ENCODE measurements at regions not wholly inside any gene's neighbourhood (a gene's known extent, or its start where the extent isn't known, plus 50 kb on each side); places are given as distances from the start of the nearest gene placed in this dataset.

DNA sequence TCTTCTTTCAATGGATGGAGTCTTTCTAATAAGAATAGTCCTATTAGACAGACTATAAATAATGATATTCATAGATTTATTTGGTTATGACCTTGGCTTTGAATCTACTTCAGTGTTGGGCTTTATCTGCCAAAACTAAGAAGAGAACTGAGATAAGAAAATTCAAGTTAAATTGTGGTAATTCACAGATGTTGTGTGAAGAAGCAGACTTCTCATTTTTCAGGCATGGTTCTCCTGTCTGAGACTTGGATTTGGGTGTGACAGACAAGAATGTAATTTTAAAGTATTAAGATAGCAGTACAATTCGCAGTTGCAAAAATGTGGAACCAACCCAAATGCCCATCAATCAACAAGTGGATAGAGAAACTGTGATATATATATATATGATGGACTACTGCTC lies 124.7 kb downstream of the QPCT start:
- no peaks in the 10 kb centered on the region for H3K27me3 Mint-ChIP-seq
- H3K9me3 Mint-ChIP-seq = no peaks in the 10 kb centered on the region
- H3K4me1 Mint-ChIP-seq (ENCODE audit: low read depth) = no peaks in the 10 kb centered on the region
- ChIA-PET POLR2A (interaction anchor here (1.1 kb wide), 1 partner anchor 13 kb away, joined by 3 read pairs; no protein-coding TSS in a partner anchor), CTCF (no interaction called here)
- no peak overlapping the region for H3K4me3 Mint-ChIP-seq
- DNase-seq = no peak
- H3K27ac Mint-ChIP-seq = no peak overlapping the region
- intact Hi-C loops (cut with micrococcal nuclease) = no loop called here
- H3K36me3 Mint-ChIP-seq (ENCODE audit: low read depth) = no peaks in the 10 kb centered on the region
- TF ChIP-seq, protein P1, sequence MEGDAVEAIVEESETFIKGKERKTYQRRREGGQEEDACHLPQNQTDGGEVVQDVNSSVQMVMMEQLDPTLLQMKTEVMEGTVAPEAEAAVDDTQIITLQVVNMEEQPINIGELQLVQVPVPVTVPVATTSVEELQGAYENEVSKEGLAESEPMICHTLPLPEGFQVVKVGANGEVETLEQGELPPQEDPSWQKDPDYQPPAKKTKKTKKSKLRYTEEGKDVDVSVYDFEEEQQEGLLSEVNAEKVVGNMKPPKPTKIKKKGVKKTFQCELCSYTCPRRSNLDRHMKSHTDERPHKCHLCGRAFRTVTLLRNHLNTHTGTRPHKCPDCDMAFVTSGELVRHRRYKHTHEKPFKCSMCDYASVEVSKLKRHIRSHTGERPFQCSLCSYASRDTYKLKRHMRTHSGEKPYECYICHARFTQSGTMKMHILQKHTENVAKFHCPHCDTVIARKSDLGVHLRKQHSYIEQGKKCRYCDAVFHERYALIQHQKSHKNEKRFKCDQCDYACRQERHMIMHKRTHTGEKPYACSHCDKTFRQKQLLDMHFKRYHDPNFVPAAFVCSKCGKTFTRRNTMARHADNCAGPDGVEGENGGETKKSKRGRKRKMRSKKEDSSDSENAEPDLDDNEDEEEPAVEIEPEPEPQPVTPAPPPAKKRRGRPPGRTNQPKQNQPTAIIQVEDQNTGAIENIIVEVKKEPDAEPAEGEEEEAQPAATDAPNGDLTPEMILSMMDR (IDR thresholded peaks at IDR 0.05) = no peak
- no peak for ATAC-seq

DNA sequence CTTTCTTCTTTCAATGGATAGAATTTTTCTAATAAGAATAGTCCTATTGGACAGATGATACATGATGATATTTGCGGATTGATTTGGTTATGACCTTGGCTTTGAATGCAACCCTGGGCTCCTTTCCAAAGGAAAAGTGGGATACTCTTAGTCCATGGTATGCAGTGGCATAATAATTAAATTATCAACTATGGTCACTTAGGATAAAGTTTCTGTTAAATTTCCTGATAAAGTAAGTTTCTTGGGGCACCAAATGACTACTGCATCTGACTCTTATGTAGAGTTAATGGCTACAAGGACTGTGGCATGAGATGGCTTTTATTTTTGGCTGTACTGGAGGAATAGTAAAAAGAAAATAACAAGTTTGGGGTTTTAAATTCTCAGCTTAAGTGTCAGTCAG lies 126.7 kb downstream of the QPCT start:
- intact Hi-C loops (cut with micrococcal nuclease) = no loop called here
- H3K4me3 Mint-ChIP-seq = no peak overlapping the region
- no peaks in the 10 kb centered on the region for H3K4me1 Mint-ChIP-seq (ENCODE audit: low read depth)
- ChIA-PET POLR2A (interaction anchor here (1.1 kb wide), 1 partner anchor 78 kb away, joined by 3 read pairs; no protein-coding TSS in a partner anchor), CTCF (interaction anchor here (1.7 kb wide), 1 partner anchor 75 kb away, joined by 5 read pairs; no protein-coding TSS in a partner anchor)
- no peaks in the 10 kb centered on the region for H3K36me3 Mint-ChIP-seq (ENCODE audit: low read depth)
- no peaks in the 10 kb centered on the region for H3K27me3 Mint-ChIP-seq
- DNase-seq (no peak), ATAC-seq (no peak)
- H3K27ac Mint-ChIP-seq = no peak overlapping the region
- H3K9me3 Mint-ChIP-seq = no peaks in the 10 kb centered on the region
- TF ChIP-seq, protein P1 (IDR thresholded peaks at IDR 0.05) = no peak

- ChIA-PET CTCF (interaction anchor here (1.7 kb wide), 1 partner anchor 76 kb away, joined by 5 read pairs; no protein-coding TSS in a partner anchor), POLR2A (no interaction called here)
- no peak for ATAC-seq
Measured at GRCh38 chr2:37471994-37472393, 127.6 kb downstream of the QPCT start.

GRCh38 chr2:37472959-37473358 lies 128.5 kb downstream of the QPCT start:
- H3K4me1 Mint-ChIP-seq (ENCODE audit: low read depth) = no peaks in the 10 kb centered on the region
- TF ChIP-seq, protein P1 (IDR thresholded peaks at IDR 0.05) = no peak
- no peak overlapping the region for H3K4me3 Mint-ChIP-seq
- H3K9me3 Mint-ChIP-seq = no peaks in the 10 kb centered on the region
- no peaks in the 10 kb centered on the region for H3K27me3 Mint-ChIP-seq
- H3K36me3 Mint-ChIP-seq (ENCODE audit: low read depth) = no peaks in the 10 kb centered on the region
- ATAC-seq = no peak
- H3K27ac Mint-ChIP-seq = no peak overlapping the region
- CTCF ChIA-PET = interaction anchor here (0.9 to 1.8 kb wide), 4 partner anchors 9 to 77 kb away, joined by 3 to 7 read pairs (median 4); no protein-coding TSS in a partner anchor
- POLR2A ChIA-PET = interaction anchor here (1.2 kb wide), 1 partner anchor 10 kb away, joined by 3 read pairs; no protein-coding TSS in a partner anchor
- no peak for DNase-seq
- intact Hi-C loops (cut with micrococcal nuclease) = no loop called here

More at GRCh38 chr2:37471994-37472393, 127.6 kb downstream of the QPCT start:
- no peaks in the 10 kb centered on the region for H3K36me3 Mint-ChIP-seq (ENCODE audit: low read depth)
- DNase-seq = no peak
- TF ChIP-seq, protein P1 (IDR thresholded peaks at IDR 0.05) = no peak
- intact Hi-C loops (cut with micrococcal nuclease) = no loop called here
- no peaks in the 10 kb centered on the region for H3K9me3 Mint-ChIP-seq
- no peaks in the 10 kb centered on the region for H3K27me3 Mint-ChIP-seq
- no peak overlapping the region for H3K4me3 Mint-ChIP-seq
- no peaks in the 10 kb centered on the region for H3K4me1 Mint-ChIP-seq (ENCODE audit: low read depth)
- no peak overlapping the region for H3K27ac Mint-ChIP-seq

DNA sequence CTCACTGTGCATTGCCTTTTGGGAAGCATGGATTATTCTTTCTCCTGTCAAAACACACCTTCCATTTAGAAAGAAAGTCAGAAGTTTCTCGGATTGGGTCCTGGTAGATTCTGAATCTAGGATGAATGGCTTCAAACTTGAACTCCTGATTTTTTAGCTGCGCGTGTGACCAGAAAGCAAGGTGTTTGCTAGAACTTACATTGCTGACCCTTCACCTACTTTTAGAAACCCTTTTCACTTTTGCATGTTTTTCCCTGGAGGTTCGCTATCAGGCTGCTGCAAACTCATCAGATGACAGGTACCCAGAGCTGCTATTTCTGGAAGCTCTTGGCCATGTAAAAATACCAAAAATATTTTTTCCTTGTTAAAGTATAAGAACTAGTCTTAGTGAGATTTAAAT lies 132.0 kb downstream of the QPCT start:
- DNase-seq (no peak), ATAC-seq (no peak)
- ChIA-PET POLR2A (no interaction called here), CTCF (interaction anchor here (1.6 kb wide), 1 partner anchor 80 kb away, joined by 4 read pairs; no protein-coding TSS in a partner anchor)
- Mint-ChIP-seq H3K9me3 (no peaks in the 10 kb centered on the region), H3K4me1 (ENCODE audit: low read depth) (no peaks in the 10 kb centered on the region), H3K4me3 (no peak overlapping the region), H3K27me3 (no peaks in the 10 kb centered on the region), H3K36me3 (ENCODE audit: low read depth) (no peaks in the 10 kb centered on the region), H3K27ac (no peak overlapping the region)
- TF ChIP-seq, protein P1 (IDR thresholded peaks at IDR 0.05) = no peak
- intact Hi-C loops (cut with micrococcal nuclease) = no loop called here
